ENCODE measurements at regions not wholly inside any gene's neighbourhood (a gene's known extent, or its start where the extent isn't known, plus 50 kb on each side); places are given as distances from the start of the nearest gene placed in this dataset.

DNA sequence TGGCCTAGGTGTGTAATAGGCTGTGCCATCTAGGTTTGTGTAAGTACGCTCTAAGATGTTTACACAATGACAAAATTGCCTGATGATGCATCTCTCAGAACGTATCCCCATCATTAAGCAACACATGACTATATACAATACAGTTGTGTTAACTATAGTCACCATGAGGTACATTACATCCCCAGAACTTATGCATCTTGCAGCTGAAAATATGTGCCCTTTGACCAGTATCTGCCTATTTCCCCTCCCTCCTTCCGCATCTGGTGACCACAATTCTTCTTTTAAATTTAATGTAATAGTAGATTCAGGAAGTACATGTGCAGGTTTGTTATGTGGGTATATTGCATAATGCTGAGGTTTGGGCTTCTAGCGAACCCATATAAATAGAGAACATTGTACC is 239.8 kb upstream of the IL1RAPL1 start:
- ChIA-PET POLR2A (no interaction called here), CTCF (no interaction called here)
- TF ChIP-seq, protein P1, sequence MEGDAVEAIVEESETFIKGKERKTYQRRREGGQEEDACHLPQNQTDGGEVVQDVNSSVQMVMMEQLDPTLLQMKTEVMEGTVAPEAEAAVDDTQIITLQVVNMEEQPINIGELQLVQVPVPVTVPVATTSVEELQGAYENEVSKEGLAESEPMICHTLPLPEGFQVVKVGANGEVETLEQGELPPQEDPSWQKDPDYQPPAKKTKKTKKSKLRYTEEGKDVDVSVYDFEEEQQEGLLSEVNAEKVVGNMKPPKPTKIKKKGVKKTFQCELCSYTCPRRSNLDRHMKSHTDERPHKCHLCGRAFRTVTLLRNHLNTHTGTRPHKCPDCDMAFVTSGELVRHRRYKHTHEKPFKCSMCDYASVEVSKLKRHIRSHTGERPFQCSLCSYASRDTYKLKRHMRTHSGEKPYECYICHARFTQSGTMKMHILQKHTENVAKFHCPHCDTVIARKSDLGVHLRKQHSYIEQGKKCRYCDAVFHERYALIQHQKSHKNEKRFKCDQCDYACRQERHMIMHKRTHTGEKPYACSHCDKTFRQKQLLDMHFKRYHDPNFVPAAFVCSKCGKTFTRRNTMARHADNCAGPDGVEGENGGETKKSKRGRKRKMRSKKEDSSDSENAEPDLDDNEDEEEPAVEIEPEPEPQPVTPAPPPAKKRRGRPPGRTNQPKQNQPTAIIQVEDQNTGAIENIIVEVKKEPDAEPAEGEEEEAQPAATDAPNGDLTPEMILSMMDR (IDR thresholded peaks at IDR 0.05; ENCODE audit: control extremely low read depth, extremely low read depth, low read depth, missing control alignments): no peak
- DNase-seq (ENCODE audit: extremely low spot score): no peak

DNA sequence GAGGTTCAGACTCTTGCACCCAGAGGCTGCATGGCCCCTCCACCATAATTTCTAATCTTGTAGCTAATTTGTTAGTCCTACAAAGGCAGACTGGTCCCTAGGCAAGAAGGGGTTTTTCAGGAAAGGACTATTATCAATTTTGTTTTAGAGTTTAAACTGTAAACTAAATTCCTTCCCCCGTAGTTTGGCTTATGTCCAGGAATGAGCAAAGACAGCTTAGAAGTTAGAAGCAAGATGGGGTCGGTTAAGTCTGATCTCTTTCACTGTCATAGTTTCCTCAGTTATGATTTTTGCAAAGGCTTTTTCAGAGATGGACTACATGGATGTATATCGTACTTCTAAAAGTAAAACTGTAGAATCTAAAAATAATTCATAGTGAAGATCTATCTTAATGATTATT is 258.1 kb upstream of the IL1RAPL1 start:
- CTCF ChIA-PET: no interaction called here
- TF ChIP-seq, protein P1 (IDR thresholded peaks at IDR 0.05; ENCODE audit: control extremely low read depth, extremely low read depth, low read depth, missing control alignments): no peak
- no peak for DNase-seq (ENCODE audit: extremely low spot score)
- POLR2A ChIA-PET: no interaction called here

DNA sequence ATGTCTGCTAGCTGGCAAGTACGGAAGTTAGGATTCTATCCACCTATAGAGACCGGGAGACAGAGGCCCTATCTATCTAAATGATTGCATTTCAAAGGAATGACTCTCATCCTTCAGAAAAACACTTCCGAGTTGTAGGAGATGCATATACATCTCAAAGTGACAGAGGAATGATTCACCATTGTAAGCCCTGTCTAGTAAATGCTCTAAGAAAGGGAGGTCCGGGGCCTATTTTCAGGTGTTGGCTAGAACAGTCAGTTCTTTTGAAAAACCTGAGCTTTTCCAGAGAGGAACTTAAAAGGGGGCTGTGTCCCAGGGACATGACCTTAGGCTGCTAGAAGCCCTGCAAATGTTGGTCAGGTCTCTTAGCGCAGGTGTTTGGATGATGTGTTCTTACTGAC is 262.9 kb upstream of the IL1RAPL1 start:
- ChIA-PET POLR2A (no interaction called here), CTCF (no interaction called here)
- TF ChIP-seq, protein P1 (IDR thresholded peaks at IDR 0.05; ENCODE audit: control extremely low read depth, extremely low read depth, low read depth, missing control alignments): no peak
- DNase-seq (ENCODE audit: extremely low spot score): no peak

DNA sequence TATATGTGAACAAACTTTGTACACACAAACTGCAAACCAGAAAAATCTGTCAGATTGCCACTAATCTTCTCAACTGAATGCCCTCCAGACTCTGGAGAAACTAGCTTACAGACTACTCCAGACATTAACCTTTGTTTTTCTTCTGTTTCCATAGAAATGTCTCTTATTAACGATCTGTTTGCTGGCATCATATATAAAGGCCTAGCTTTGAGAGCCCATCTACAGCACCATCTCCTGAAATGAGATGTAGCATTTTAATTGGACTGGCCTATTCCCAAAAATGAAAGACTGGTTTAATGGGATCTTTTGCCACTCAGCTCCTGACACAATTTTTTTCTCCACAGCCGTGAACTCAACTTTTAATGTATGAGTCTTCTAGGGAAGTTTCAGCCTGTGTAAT is 266.0 kb upstream of the IL1RAPL1 start:
- TF ChIP-seq, protein P1 (IDR thresholded peaks at IDR 0.05; ENCODE audit: control extremely low read depth, extremely low read depth, low read depth, missing control alignments): no peak
- ChIA-PET CTCF (no interaction called here), POLR2A (no interaction called here)
- DNase-seq (ENCODE audit: extremely low spot score): no peak

DNA sequence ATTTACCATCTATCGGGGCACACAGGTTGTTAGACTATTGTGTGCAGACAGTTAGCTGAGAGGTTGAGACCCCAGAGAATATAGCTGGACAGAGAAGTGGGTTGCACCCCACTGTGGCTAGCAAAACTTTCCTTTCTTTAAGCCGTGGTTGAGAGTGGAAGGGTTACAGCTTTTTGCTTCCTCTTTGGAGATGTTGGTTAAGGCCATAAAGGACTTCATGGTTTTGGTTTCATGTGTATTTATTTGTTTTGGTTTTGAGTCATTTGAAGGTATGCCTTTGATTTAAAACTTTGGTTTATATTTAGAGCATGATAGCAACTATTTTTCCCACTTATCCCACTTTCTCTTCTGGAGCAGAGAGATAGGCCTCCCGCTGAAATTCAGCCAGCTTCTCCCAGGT is 274.3 kb upstream of the IL1RAPL1 start:
- TF ChIP-seq, protein P1 (IDR thresholded peaks at IDR 0.05; ENCODE audit: control extremely low read depth, extremely low read depth, low read depth, missing control alignments): no peak
- ChIA-PET CTCF (no interaction called here), POLR2A (no interaction called here)
- no peak for DNase-seq (ENCODE audit: extremely low spot score)

DNA sequence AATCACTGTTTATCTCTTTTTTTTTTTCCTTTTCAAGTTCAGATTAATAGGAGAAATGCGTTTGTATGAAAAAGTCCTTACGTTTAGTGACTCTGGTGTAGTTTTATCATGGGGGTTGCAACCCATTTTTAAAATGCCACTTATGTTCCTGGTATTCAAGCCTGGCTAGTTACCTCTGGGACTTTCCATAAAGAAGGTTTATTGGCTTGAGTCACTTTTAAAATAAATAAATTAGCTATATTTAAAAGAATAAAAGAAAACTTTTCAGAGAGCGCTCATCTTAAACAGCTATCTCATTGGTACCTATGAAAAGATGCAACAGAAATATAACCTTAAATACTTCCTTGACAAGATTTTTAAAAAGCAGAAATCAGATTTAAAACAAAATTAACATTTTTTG is 275.0 kb upstream of the IL1RAPL1 start:
- no peak for DNase-seq (ENCODE audit: extremely low spot score)
- ChIA-PET CTCF (no interaction called here), POLR2A (no interaction called here)
- TF ChIP-seq, protein P1 (IDR thresholded peaks at IDR 0.05; ENCODE audit: control extremely low read depth, extremely low read depth, low read depth, missing control alignments): no peak

DNA sequence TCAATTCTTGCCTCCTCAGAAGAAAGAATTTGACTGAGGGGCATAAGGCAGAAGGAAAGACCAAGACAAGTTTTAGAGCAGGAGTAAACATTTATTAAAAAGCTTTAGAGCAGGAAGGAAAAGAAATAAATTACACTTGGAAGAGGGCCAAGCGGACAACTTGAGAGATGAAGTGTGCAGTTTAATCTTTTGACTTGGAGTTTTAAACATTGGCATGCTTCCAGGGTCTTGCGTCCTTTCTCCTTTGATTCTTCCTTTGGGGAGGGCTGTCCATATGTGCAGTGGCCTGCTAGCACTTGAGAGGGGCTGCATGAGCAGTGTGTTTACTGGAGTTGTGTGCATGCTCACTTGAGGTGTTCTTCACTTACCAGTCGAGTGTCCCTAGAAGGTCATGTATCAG is 275.8 kb upstream of the IL1RAPL1 start:
- TF ChIP-seq, protein P1 (IDR thresholded peaks at IDR 0.05; ENCODE audit: control extremely low read depth, extremely low read depth, low read depth, missing control alignments): no peak
- POLR2A ChIA-PET: no interaction called here
- DNase-seq (ENCODE audit: extremely low spot score): no peak
- CTCF ChIA-PET: no interaction called here

All from GM10248 (cell line).